IMR-90 (cell line): ENCODE measurements at regions not wholly inside any gene's neighbourhood (a gene's known extent, or its start where the extent isn't known, plus 50 kb on each side); places are given as distances from the start of the nearest gene placed in this dataset.

Experiments
- ATAC-seq: fragments of 200-7000 bp; cut with Tn5 transposase; 2 replicates; pipeline ENCODE4 v1.9.1; 2020; ENCODE audit warnings: low read depth, mild to moderate bottlenecking, moderate library complexity
- BruUV-seq: library from RNA; stranded (reverse); fragments of 400-500 nt; replicated peaks from 2 replicates; lab custom pipeline; 2021; lab: Mats Ljungman, UMichigan
- CTCF ChIA-PET: fragments of 300-600 bp; formaldehyde crosslinking; extraction: SDS; loops from one replicate; lab custom pipeline; 2021; ENCODE audit warnings: antibody characterized with exemption; lab: Yijun Ruan, JAX
- POLR2A ChIA-PET: fragments of 300-600 bp; sonication (Branson Sonifier 250); formaldehyde crosslinking; loops from one replicate; lab custom pipeline; 2022; ENCODE audit warnings: antibody characterized with exemption; ENCODE audit not compliant: unreplicated experiment; lab: Charles Lee
- DNase-seq: peaks from one replicate; pipeline ENCODE4 v3.0.0; 2013
- H2AFZ ChIP-seq: replicated peaks from 2 replicates; pipeline ENCODE3; 2013; ENCODE audit warnings: low read length, mild to moderate bottlenecking; ENCODE audit not compliant: poor library complexity
- H2AK5ac ChIP-seq: 2 replicates; pipeline ENCODE4 v1.6.1; 2013; ENCODE audit warnings: low read depth, low read length, inconsistent platforms
- H2AK9ac ChIP-seq: replicated peaks from 2 replicates; pipeline ENCODE3; 2013; ENCODE audit warnings: mild to moderate bottlenecking, low read depth, low read length, moderate library complexity; ENCODE audit not compliant: poor library complexity
- H2BK120ac ChIP-seq: 2 replicates; pipeline ENCODE4 v1.6.1; 2013; ENCODE audit warnings: low read depth, low read length, inconsistent platforms
- H2BK15ac ChIP-seq: 3 replicates; pipeline ENCODE4 v1.6.1; 2013; ENCODE audit warnings: low read depth, low read length, inconsistent platforms
- H2BK20ac ChIP-seq: 2 replicates; pipeline ENCODE4 v1.6.1; 2013; ENCODE audit warnings: low read depth, mild to moderate bottlenecking, inconsistent platforms, low read length, moderate library complexity
- H2BK5ac ChIP-seq: 2 replicates; pipeline ENCODE4 v1.6.1; 2013; ENCODE audit warnings: mild to moderate bottlenecking, low read depth, low read length, inconsistent platforms; ENCODE audit not compliant: poor library complexity, severe bottlenecking
- H3K14ac ChIP-seq: replicated peaks from 2 replicates; pipeline ENCODE4 v1.6.1; 2013; ENCODE audit warnings: low read depth, low read length, inconsistent platforms
- H3K18ac ChIP-seq: 2 replicates; pipeline ENCODE4 v1.6.1; 2013; ENCODE audit warnings: low read depth, low read length, control low read depth
- H3K23ac ChIP-seq: 2 replicates; pipeline ENCODE4 v1.6.1; 2013; ENCODE audit warnings: low read depth, low read length, inconsistent platforms
- H3K27ac ChIP-seq: 2 replicates; pipeline ENCODE4 v1.5.1; 2013; ENCODE audit warnings: mild to moderate bottlenecking, control low read depth, low read length; ENCODE audit not compliant: insufficient read depth
- H3K27me3 ChIP-seq: 2 replicates; pipeline ENCODE4 v1.6.1; 2013; ENCODE audit warnings: low read length; ENCODE audit not compliant: control insufficient read depth, insufficient read depth
- H3K36me3 ChIP-seq: 2 replicates; pipeline ENCODE4 v1.6.1; 2013; ENCODE audit warnings: low read length, mixed read lengths; ENCODE audit not compliant: control insufficient read depth, insufficient read depth
- H3K4ac ChIP-seq: 2 replicates; pipeline ENCODE4 v1.6.1; 2013; ENCODE audit warnings: low read depth, low read length, inconsistent platforms
- H3K4me1 ChIP-seq: 2 replicates; pipeline ENCODE4 v1.6.1; 2013; ENCODE audit warnings: low read length, mixed read lengths; ENCODE audit not compliant: control insufficient read depth, insufficient read depth
- H3K4me2 ChIP-seq: 2 replicates; pipeline ENCODE4 v1.6.1; 2013; ENCODE audit warnings: low read depth, mild to moderate bottlenecking, control low read depth, low read length, moderate library complexity
- H3K4me3 ChIP-seq: 2 replicates; pipeline ENCODE4 v1.5.1; 2013; ENCODE audit warnings: low read depth, mild to moderate bottlenecking, control low read depth, low read length, moderate library complexity; ENCODE audit not compliant: insufficient read depth
- H3K56ac ChIP-seq: 2 replicates; pipeline ENCODE4 v1.6.1; 2013; ENCODE audit warnings: low read length, inconsistent platforms; ENCODE audit not compliant: insufficient read depth; ENCODE audit errors: extremely low read depth
- H3K79me1 ChIP-seq, 2 experiments: 2 replicates each; pipeline ENCODE4 v1.6.1; 2013; ENCODE audit warnings: low read length in 2 of 2, inconsistent platforms in 1 of 2, low read depth in 1 of 2
- H3K9ac ChIP-seq: 2 replicates; pipeline ENCODE4 v1.6.1; 2013; ENCODE audit warnings: low read depth, low read length, control low read depth
- H3K9me1 ChIP-seq: 2 replicates; pipeline ENCODE4 v1.6.1; 2013; ENCODE audit warnings: low read length, inconsistent platforms; ENCODE audit not compliant: insufficient read depth
- H3K9me3 ChIP-seq: 2 replicates; pipeline ENCODE4 v1.6.1; 2013; ENCODE audit warnings: low read length; ENCODE audit not compliant: control insufficient read depth, insufficient read depth
- H4K20me1 ChIP-seq: 2 replicates; pipeline ENCODE4 v1.6.1; 2013; ENCODE audit warnings: low read length, inconsistent platforms; ENCODE audit not compliant: insufficient read depth
- H4K5ac ChIP-seq: 2 replicates; pipeline ENCODE4 v1.6.1; 2013; ENCODE audit warnings: mild to moderate bottlenecking, low read depth, low read length, control low read depth
- H4K8ac ChIP-seq, 2 experiments: 2 replicates each; pipeline ENCODE4 v1.6.1; 2013; ENCODE audit warnings: low read depth in 2 of 2, low read length in 2 of 2, control low read depth in 1 of 2, inconsistent platforms in 1 of 2
- H4K91ac ChIP-seq: 2 replicates; pipeline ENCODE4 v1.6.1; 2013; ENCODE audit warnings: low read depth, low read length, inconsistent platforms; ENCODE audit not compliant: insufficient read depth
- BHLHE40 ChIP-seq: fragments of 150-350 bp; IDR thresholded peaks from 2 replicates; pipeline ENCODE4 v1.6.1; 2016; ENCODE audit warnings: mild to moderate bottlenecking, low read depth, low read length
- CEBPB ChIP-seq: IDR thresholded peaks from 2 replicates; pipeline ENCODE4 v1.6.1; 2012; ENCODE audit warnings: low read depth, low read length, improper control_type of control experiment
- CHD1 ChIP-seq: IDR thresholded peaks from 2 replicates; pipeline ENCODE4 v1.6.1; 2012; ENCODE audit warnings: low read depth, low read length, improper control_type of control experiment
- CTCF ChIP-seq: conservative IDR thresholded peaks from 2 replicates; pipeline ENCODE4 v1.5.1; 2012; ENCODE audit warnings: mild to moderate bottlenecking, low read depth, low read length, improper control_type of control experiment
- FOS ChIP-seq: fragments of 150-350 bp; IDR thresholded peaks from 2 replicates; pipeline ENCODE4 v1.6.1; 2016; ENCODE audit warnings: low read depth, low read length
- MAFK ChIP-seq: IDR thresholded peaks from 2 replicates; pipeline ENCODE4 v1.6.1; 2012; ENCODE audit warnings: low read depth, low read length, improper control_type of control experiment
- MAZ ChIP-seq: IDR thresholded peaks from 2 replicates; pipeline ENCODE4 v1.6.1; 2012; ENCODE audit warnings: low read depth, mild to moderate bottlenecking, low read length, improper control_type of control experiment, moderate library complexity, borderline replicate concordance
- MXI1 ChIP-seq: IDR thresholded peaks from 2 replicates; pipeline ENCODE4 v1.6.1; 2012; ENCODE audit warnings: low read depth, mild to moderate bottlenecking, low read length, moderate library complexity, borderline replicate concordance
- NFE2L2 ChIP-seq: fragments of 150-350 bp; IDR thresholded peaks from 2 replicates; pipeline ENCODE4 v1.6.1; 2016; ENCODE audit warnings: low read depth, mild to moderate bottlenecking, low read length
- POLR2A ChIP-seq: IDR thresholded peaks from 2 replicates; pipeline ENCODE4 v1.6.1; 2012; ENCODE audit warnings: mild to moderate bottlenecking, low read depth, low read length
- RAD21 ChIP-seq: IDR thresholded peaks from 2 replicates; pipeline ENCODE4 v1.6.1; 2012; ENCODE audit warnings: low read length, improper control_type of control experiment
- RCOR1 ChIP-seq: IDR thresholded peaks from 2 replicates; pipeline ENCODE4 v1.6.1; 2012; ENCODE audit warnings: mild to moderate bottlenecking, low read length, improper control_type of control experiment; ENCODE audit not compliant: insufficient replicate concordance
- SMC3 ChIP-seq: fragments of 150-350 bp; IDR thresholded peaks from 2 replicates; pipeline ENCODE4 v1.6.1; 2016; ENCODE audit warnings: low read depth, mild to moderate bottlenecking, antibody characterized with exemption, low read length, moderate library complexity
- USF2 ChIP-seq: fragments of 150-350 bp; IDR thresholded peaks from 2 replicates; pipeline ENCODE4 v1.6.1; 2017; ENCODE audit warnings: mild to moderate bottlenecking, antibody characterized with exemption, low read length, low read depth
- WGBS, 2 experiments: methylation state at CpG; one replicate each; pipeline versions ENCODE4 v1.1.5 to v1.1.7; 2013; ENCODE audit warnings: missing lambda C conversion rate in 2 of 2; ENCODE audit not compliant: insufficient read length in 1 of 2; ENCODE audit errors: extremely low coverage in 2 of 2; 5-methylcytosine and 5-hydroxymethylcytosine counted together
- dilution Hi-C: fragments of 300-500 bp; cut with HindIII; formaldehyde crosslinking; loops from one replicate; pipeline ENCODE4 v1.14.3; 2018; ENCODE audit warnings: low sequenced_read_pairs; ENCODE audit not compliant: unreplicated experiment
- in situ Hi-C: fragments of 300-500 bp; cut with MboI; formaldehyde crosslinking; loops from 3 replicates; pipeline ENCODE4 v1.14.3; 2019; ENCODE audit warnings: low sequenced_read_pairs, inconsistent platforms, mixed read lengths
- intact Hi-C: fragments of 100-400 bp; cut with micrococcal nuclease; formaldehyde crosslinking; loops from 2 replicates; pipeline ENCODE4 v1.10.0; 2022

- Histone ChIP-seq H3K4me2 (no peak overlapping the region), H3K23ac (no peak overlapping the region), H4K20me1 (no peaks in the 10 kb centered on the region), H3K79me1 (no peaks in the 10 kb centered on the region), H2BK120ac (no peak overlapping the region), H4K5ac (no peak overlapping the region), H2BK15ac (no peak overlapping the region), H2AK9ac (no peak overlapping the region), H3K27me3 (no peaks in the 10 kb centered on the region), H3K56ac (no peak overlapping the region), H3K9me3 (peaks cover 9% of the 10 kb centered on the region), H3K9me1 (no peaks in the 10 kb centered on the region), H4K91ac (no peak overlapping the region), H3K14ac (no peak overlapping the region), H3K4ac (no peak overlapping the region), H2BK5ac (no peak overlapping the region), H3K18ac (no peak overlapping the region), H3K9ac (no peak overlapping the region), H4K8ac (no peak overlapping the region), H2AFZ (no peak overlapping the region), H2BK20ac (no peak overlapping the region), H2AK5ac (no peak overlapping the region), H3K4me3 (no peak overlapping the region), H3K36me3 (no peaks in the 10 kb centered on the region), H3K27ac (no peak overlapping the region), H3K4me1 (no peaks in the 10 kb centered on the region)
- BruUV-seq, result no TSS peak
- DNase-seq (no peak), ATAC-seq (no peak)
- ChIA-PET CTCF (no interaction called here), POLR2A (no interaction called here)
- in situ Hi-C loops (no loop called here), dilution Hi-C loops (no loop called here), intact Hi-C loops (no loop called here)
- TF ChIP-seq FOS (no peak), USF2 (no peak), CHD1 (no peak), POLR2A (no peak), BHLHE40 (no peak), SMC3 (no peak), RAD21 (no peak), MXI1 (no peak), MAZ (no peak), CTCF (no peak), RCOR1 (no peak), MAFK (no peak), CEBPB (no peak), NFE2L2 (no peak)
- WGBS, 2 experiments, result no CpG with 5 or more reads among the region's 3 CpGs
Observed at GRCh38 chr1:195241066-195241465, 1367.2 kb downstream of the KCNT2 start.
